Prostate gland (tissue), 2 donors: ENCODE measurements at regions not wholly inside any gene's neighbourhood (a gene's known extent, or its start where the extent isn't known, plus 50 kb on each side); places are given as distances from the start of the nearest gene placed in this dataset.

Experiments
- CTCF ChIP-seq, 4 experiments: fragments of 200-600 bp in 2 of 4; fragments of 450-650 bp in 2 of 4; sonication (generic) in 2 of 4; IDR thresholded peaks; 1 replicate in 3 of 4; 2 replicates in 1 of 4; pipeline ENCODE4 v1.5.1; 2016 to 2019; ENCODE audit warnings: antibody characterized with exemption in 4 of 4, mild to moderate bottlenecking in 2 of 4, moderate library complexity in 2 of 4
- POLR2A ChIP-seq: fragments of 450-650 bp; IDR thresholded peaks from one replicate; pipeline ENCODE4 v1.6.1; 2016; ENCODE audit warnings: antibody characterized with exemption, mild to moderate bottlenecking
- POLR2AphosphoS5 ChIP-seq: sonication (generic); formaldehyde crosslinking; IDR thresholded peaks from one replicate; pipeline ENCODE4 v1.6.1; 2017; ENCODE audit warnings: antibody characterized with exemption

- no peak for TF ChIP-seq CTCF (IDR thresholded peaks at IDR 0.05)
- TF ChIP-seq POLR2AphosphoS5: no peak
- no peak for TF ChIP-seq POLR2A
Measured at GRCh38 chr20:24790746-24791283, 158.3 kb upstream of the CST7 start.
